ENCODE measurements at regions not wholly inside any gene's neighbourhood (a gene's known extent, or its start where the extent isn't known, plus 50 kb on each side); places are given as distances from the start of the nearest gene placed in this dataset.

DNA sequence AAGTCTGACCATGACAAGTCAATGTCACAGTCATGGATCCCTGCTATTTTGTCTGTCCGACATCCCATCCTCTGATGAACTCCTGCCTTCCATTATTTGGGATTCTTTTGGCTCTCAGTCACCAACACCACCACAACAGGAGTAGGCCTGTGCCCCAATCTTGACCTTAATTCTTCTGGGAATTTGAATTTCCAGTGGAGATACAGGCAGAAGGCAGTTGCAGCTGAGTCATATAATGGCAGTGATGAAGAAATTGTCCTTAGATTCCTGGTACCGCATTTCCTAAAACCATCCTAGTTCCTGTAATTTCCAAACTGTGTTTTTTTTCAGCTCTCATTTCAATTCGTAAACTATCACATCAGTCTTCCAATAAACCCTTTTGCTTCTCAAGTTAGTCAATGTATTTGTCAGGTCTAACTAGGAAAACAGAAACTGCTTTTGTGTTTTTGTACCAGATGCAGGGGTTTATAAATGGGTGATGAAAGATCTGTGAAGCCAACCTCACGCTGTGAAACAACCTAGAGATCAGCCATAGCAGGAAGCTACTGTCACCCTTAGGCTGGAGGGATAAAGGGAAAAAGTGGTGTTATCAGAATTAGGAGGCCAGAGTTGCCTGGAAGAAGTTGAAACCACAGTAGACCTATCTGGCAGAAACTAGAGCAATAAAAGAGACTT is 126.3 kb upstream of the TMEM108 start:
- no peak for DNase-seq
- intact Hi-C loops (cut with micrococcal nuclease) = no loop called here
- peak; percentile 51 for ATAC-seq

DNA sequence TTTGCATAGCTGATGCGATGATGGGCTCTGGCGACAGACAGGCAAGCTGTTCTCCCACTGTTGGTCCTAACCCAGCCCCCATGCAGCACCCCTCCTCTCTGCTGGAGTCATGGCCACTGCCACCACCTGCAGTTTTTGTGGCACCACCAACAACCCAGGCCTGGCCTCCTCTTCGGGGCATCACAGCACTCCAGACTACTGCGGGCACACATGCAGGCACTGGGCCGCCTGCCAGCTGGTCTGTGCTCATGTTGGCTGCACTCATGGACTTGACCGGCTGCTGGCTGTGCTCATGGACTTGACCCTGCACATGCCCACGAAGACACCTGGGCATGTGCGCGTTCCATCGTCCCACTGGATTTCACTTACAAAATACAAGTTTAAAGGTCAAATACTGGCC is 130.9 kb upstream of the TMEM108 start:
- intact Hi-C loops (cut with micrococcal nuclease) = no loop called here
- DNase-seq (no peak), ATAC-seq (no peak)

DNA sequence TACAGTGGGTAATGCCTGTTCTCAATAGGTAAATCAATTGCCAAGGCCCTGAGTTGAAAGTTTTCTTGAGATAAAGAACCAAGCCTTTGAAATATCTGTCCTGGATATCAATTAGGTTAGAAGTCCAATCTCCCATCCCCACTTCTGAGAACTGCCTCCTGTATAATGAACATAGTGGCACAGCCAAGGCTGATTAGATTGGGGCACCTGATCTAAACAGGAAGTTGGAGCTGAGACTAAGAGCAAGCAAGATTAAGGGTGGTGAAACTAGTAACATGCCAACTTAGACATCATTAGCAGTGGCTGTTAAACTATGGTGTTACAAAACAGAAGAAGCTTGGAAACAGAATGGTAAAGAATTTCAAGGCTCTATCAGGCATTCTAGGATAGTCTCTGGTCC is 137.7 kb upstream of the TMEM108 start:
- no peak for ATAC-seq

DNA sequence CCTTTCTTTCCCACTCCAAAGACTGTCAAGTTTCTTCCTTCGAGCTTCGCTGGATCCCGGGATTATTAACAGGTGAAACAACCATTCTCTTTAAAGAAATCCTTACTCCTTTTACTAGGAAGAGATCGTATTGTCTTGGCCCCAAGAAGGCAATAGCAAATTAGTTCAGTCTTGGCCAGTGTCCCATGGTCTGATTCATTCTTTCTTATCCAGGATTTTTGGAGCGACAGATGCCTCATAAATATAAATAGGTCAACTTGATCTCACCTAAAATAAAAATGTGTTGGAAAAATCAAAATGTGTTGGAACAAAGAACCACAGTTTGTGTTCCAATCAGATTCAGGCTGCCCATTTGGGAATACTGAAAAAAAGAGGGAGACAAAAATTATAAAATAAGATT is 140.1 kb upstream of the TMEM108 start:
- intact Hi-C loops (cut with micrococcal nuclease) = no loop called here
- no peak for DNase-seq
- ATAC-seq = peak; percentile 21

More for the DNA sequence above, 137.7 kb upstream of the TMEM108 start:
- DNase-seq = no peak
- intact Hi-C loops (cut with micrococcal nuclease) = no loop called here

DNA sequence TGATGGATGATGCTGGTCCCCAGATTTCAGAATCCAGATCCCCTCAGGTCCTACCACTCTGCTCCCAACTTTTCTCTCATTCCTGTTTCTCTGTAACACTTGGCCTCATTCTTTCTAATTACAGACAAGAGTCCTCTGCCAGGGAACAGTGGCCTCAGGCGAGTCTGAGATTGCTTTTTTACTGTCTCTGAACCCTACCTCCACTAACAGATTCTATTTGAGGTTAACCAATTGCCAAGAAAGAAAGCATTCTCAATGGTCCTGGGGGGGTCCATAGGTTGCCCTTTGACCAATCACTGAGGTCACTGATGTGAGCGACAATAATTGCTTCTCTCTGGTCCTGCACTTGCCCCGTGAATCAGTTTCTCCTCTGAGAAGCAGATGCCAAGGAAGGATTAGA is 145.2 kb upstream of the TMEM108 start:
- DNase-seq (no peak), ATAC-seq (no peak)
- intact Hi-C loops (cut with micrococcal nuclease) = no loop called here

DNA sequence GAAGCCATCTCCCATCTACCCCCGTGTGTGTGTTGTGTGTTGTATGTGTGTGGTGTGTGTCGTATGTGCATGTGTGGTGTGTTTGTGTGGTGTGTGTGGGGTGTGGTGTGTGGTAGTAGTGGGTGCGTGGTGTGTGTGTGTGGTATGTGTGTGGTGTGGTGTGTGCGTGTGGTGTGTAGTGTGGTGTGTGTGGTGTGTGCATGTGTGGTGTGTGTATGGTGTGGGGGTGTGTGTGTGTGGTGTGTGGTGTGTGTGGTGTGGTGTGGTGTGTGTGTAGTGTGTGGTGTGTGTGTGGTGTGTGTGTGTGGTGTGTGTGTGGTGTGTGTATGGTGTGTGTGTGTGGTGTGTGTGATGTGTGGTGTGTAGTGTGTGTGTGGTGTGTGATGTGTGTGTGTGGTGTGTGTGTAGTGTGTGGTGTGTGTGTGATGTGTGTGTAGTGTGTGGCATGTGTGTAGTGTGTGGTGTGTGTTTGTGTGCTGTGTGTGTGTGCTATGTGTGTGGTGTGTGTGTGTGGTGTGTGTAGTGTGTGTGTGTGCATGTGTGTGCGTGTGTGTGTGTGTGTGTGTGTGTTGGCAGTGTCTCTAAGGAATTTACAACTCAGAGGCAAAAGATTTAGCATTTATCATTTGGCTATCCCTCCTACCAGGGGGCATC is 156.3 kb upstream of the TMEM108 start:
- ATAC-seq = no peak
- no peak for DNase-seq
- intact Hi-C loops (cut with micrococcal nuclease) = no loop called here

DNA sequence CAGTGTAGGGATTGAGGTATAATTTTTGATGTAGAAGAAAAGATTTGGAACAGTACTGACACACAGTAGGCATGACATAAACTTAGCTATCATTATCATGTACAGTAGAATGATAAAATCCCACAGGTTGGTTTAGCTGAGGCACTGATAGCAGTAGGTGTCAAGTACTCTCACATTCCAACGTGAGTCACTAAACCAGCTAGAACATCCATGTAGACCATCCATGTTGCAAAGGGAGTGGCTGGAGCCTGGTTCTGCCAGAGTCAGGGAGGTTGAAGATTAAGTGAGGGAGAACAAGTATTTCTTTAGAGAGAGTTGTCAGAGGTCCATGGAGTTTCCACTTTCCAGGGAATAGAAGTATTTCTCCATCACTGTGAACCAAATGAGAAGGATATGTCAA is 157.2 kb upstream of the TMEM108 start:
- DNase-seq (no peak), ATAC-seq (no peak)
- intact Hi-C loops (cut with micrococcal nuclease) = no loop called here

DNA sequence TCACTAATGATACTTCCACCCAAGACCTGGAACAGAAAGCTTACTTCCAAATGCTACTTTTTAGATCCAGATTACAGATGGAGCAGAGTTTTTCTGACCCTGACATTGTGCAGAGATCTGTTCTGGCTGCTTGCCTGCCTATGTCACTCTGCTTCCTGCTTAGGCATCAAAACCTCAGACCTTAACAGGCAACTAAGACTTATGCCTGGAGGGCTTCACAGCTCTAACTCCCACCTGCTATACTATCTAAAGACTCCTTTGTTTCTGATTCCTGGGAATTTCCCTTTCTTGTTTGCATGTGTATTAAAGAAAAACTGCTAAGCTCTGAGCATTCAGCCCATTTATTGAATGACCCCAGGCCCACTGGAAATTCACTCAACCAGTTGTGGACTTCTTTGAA is 157.4 kb upstream of the NPHP3 start:
- intact Hi-C loops (cut with micrococcal nuclease) = no loop called here
- no peak for ATAC-seq

DNA sequence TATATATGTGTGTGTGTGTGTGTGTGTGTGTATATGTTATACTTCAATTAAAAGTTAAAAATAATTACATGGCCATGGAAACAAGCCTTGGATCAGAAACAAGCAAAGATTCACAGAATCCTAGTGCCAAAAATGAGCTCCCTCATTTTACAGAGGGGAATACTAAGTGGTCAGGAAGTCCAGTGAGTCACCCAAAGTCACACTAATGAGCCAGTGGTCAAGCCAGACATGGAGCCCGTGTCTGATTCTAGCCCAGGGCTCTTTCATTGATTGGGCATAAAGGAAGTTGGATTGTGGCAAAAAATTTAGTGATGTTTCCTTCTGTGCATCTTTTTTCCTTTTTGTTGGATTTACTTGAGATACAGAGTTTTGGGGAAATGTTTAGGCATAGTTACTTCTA is 152.5 kb upstream of the NPHP3 start:
- intact Hi-C loops (cut with micrococcal nuclease) = no loop called here
- DNase-seq = no peak
- ATAC-seq = no peak

More for the DNA sequence above, 157.4 kb upstream of the NPHP3 start:
- DNase-seq = no peak

DNA sequence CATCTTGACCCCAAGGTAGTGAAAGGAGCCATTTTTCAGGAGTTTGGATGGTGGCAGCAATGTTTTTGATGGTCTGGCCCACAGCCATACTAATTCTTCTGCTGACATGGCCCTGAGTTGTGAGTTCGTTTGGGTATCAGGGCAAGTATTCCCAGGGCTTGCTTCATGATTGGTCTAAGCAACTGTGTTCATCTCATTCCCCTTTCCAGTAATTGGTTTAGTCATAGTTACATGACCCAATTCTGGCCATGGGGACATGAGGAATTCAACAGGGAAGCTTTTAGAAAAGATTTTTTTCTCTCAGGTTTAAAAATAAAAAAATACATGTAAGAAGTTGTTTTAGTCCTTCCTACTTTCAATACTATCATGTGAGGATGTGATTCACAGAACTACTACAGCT is 150.5 kb upstream of the NPHP3 start:
- DNase-seq = no peak
- no peak for ATAC-seq
- intact Hi-C loops (cut with micrococcal nuclease) = no loop called here

DNA sequence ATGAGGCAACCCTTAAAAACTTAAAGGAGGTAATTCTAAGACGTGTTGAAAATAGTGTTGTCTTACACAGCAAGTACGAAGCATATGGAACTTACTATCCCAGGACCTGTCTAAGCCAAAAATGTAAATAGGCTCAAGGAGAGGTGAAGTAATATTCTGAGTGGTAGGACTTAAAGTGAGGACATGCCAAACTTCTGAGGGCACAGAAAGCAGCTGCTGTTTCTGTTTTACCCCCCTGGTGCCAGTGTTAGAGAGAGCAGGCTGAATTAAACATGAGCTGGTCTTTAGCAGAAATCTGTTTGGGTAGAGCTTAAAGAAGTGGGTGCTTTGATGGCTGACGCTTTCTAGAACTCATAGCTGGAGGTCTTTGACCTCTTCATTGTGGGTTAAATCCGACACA is 149.7 kb upstream of the NPHP3 start:
- ATAC-seq = no peak
- intact Hi-C loops (cut with micrococcal nuclease) = no loop called here
- no peak for DNase-seq

DNA sequence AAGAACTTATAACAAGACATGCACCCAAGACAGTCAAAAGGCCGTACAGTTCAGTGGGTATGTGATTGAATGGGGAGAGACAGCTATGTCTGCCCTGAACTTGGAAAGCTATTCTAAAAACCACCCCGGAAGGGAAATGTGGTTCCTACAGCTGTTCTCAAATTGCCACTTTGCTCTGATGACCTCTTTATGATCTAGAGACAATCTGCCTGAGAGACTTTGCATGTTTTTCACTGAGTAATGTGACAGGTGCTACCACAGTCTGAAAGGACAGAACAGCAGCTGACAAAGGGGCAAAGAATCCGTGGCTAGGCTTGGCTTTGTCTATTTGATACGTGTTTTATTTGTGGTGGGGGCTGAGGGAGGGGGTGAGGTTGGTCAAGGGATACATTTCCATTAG is 148.3 kb upstream of the NPHP3 start:
- intact Hi-C loops (cut with micrococcal nuclease) = no loop called here

DNA sequence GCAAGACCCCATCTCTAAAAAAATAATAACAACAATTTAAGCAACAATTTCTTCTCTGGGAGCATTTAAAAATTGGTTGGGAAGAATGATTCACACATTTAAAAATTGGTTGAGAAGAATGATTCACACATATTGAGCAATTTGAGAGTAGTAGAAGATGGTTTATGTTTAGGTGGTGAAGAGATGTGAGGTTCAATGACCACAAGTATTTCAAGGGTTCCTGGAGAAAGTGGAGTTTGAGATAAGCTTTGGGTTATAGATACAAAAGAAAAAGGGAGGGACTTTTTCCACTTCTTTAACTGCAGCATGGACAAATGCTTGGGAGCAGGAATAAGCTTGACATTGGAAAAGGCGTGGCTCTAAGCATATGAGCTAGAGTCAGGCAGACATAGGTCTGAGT is 145.7 kb upstream of the NPHP3 start:
- intact Hi-C loops (cut with micrococcal nuclease) = no loop called here
- ATAC-seq (peak; percentile 24), DNase-seq (no peak)

More for the DNA sequence above, 148.3 kb upstream of the NPHP3 start:
- ATAC-seq (no peak), DNase-seq (no peak)

DNA sequence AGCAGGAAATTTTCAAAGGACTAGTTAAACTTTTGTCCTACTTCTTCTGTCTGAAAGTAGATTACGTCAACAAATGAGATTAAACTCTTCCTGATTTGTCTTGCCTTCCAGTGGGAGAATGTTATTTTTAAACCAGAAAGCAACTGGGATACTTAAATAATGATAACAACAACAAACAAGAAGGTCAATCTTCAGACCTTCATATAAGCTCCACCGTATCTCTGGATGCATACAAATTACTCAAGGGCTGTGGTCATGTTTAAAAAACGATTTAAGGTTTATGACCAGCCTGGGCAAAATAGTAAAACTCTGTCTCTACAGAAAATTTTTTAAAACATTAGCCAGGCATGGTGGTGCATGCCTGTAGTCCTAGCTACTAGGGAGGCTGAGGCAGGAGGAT is 145.3 kb upstream of the NPHP3 start:
- DNase-seq (no peak), ATAC-seq (no peak)
- intact Hi-C loops (cut with micrococcal nuclease) = no loop called here

DNA sequence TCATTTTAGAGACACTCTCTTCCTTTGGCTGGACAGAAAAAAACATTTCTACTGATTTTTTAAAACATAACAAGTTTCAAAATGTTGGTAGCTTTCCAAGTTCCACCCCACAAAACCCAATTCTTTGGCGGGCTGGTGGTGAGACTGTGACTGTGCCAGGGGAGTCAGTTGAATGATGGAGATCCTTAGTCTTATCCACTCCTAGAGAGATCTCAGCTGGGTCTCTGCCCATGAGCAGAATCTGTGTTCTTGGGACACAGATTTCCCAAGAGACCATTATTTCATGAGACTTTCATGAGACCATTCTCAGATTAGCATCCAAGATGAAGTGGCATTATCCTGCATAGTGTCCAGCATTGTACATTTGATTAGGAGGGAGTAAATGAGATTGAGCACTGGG is 135.1 kb upstream of the NPHP3 start:
- DNase-seq (no peak), ATAC-seq (no peak)
- intact Hi-C loops (cut with micrococcal nuclease) = no loop called here

DNA sequence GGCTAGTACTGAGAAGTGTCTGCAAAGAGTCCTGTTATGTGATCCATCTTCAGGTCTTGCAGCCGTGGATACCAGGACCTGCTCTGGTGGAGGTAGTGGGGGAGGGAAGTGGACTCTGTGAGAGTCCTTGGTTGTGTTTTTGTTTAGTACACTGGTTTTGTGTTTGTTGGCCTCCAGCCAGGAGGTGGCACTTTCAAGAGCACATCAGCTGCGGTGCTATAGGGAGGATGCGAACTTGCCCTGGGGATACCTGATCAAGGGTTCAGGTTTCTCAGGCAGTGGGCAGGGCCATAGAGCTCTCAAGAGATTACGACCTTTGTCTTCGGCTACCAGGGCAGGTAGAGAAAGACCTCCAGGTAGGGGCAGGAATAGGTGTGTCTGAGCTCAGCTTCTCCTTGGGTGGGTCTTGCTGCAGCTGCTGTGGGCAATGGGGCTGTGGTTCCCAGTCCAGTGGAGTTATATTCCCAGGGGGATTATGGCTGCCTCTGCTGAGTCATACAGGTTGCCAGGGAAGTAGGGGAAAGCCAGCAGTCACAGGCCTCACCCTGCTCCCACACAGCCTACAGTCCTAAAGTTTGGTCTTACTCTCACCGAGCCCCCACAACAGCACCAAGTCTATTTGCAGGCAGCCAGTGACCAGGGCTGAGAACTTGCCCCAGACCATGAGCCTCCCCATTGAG is 132.8 kb upstream of the NPHP3 start:
- DNase-seq (no peak), ATAC-seq (no peak)
- intact Hi-C loops (cut with micrococcal nuclease) = no loop called here

DNA sequence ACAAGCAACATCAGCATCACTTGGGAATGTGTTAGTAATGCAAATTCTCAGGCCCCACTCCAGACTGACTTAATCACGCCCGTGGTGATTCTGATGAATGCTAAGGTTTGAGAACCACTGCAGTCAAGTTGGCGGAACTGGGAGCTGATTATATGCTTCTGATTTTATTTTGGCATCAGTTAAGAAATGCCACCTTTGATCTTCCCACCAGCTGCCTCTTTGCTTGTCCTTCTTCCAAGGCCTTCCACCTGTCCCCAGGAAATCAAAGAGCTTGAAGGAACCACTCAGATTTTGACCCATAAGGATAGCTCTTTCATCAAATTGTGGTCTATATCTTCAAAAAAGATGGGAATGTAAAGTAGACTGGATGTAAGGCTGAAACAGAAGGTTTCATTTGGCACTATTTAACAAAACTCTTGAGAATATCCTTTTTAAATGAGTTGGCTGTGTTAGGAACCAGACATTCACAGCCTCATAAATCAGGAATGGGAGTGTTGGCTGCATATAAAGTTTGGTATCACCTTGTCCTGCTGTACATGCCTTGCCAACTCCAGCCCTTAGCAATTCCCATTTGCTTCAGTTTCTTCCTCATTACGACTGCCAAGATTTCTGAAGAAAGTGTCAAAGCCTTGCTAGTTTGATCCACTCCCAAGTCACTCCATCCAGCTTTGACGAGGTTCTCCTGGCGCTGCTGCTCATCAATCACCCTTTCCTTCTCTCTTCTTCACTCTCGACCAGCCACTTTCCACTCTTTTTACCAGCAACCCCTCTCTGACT is 125.8 kb upstream of the NPHP3 start:
- ATAC-seq (no peak), DNase-seq (no peak)
- intact Hi-C loops (cut with micrococcal nuclease) = no loop called here

DNA sequence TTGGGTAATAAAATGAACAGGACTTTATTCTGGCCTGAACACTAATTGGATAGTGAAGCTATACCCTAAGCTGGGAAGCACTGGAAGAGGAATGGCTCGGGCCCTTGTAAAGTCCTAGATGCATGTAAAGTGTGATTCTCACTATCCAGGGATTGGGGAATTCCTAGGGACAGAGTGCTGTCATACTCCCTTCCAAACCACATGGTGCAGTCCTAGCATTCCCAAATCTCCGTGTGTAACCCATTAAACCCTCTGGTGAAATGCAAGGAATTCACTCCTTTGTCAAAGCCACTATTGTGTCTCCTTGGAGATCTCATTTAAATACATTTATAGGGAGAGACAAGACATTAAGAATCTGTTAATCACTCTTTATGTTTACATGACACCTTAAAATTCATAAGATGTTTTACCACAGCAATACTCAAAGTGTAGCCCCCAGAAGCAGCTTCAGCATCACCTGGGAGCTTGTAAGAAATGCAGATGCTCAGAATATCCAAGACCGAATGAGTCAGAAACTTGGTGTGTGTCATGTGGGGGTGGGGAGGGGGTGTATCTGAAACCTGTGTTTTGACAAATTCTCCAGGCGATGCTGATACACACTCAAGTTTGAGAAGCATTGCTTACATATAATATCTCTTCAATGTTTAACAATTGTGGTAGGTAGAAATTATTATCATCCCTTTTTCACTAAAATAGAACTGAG is 121.8 kb upstream of the NPHP3 start:
- intact Hi-C loops (cut with micrococcal nuclease) = no loop called here
- ATAC-seq = no peak
- no peak for DNase-seq

DNA sequence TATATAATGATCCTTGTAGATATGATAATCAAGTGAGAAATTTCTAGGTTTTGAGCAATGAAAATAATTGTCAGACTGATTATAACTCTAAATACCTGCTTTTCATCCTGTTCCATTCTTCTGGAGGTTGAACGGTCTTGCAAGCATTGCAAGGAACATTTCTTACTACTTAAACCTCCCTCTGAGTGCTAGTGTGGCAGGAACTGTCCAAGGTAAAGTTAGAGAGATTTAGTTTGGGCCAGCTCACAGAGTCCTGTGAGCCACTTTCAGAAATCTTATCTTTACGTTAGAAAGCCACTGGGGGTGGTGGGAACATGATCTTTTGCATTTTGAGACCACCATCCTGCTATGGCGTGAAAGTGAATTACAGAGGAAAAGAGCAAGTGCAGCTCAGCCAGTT is 121.1 kb upstream of the NPHP3 start:
- intact Hi-C loops (cut with micrococcal nuclease) = no loop called here
- no peak for ATAC-seq
- DNase-seq = no peak

DNA sequence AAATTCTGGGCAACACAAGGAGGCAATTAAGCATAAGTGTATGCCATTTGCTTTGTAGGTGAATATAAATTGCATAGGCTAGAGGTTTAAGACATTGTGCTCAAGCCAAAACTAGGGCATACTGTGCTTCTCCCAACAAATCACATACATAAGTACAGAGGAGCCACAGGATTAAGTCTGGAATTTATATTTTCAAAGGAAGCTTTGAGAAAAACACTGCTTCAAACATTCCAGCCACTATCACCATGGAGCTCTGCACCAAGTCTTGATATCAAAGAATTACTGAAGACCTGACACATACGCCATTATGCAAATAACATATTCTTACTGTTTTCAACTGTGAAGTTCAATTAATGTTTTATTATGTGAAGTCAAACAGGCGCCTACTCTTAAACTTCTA is 119.4 kb upstream of the NPHP3 start:
- DNase-seq (no peak), ATAC-seq (no peak)
- intact Hi-C loops (cut with micrococcal nuclease) = no loop called here

All from left ventricle myocardium superior (tissue), 1 donor.